CD4-positive, alpha-beta memory T cell (primary cell): ENCODE measurements at regions not wholly inside any gene's neighbourhood (a gene's known extent, or its start where the extent isn't known, plus 50 kb on each side); places are given as distances from the start of the nearest gene placed in this dataset.

Experiments
- CTCF ChIA-PET: fragments of 350-600 bp; sonication (Branson Sonifier 250); formaldehyde crosslinking; loops from one replicate; lab custom pipeline; 2021; ENCODE audit warnings: inconsistent platforms; ENCODE audit not compliant: partially characterized antibody; lab: Charles Lee
- POLR2A ChIA-PET: fragments of 350-600 bp; sonication (Branson Sonifier 250); formaldehyde crosslinking; loops from one replicate; lab custom pipeline; 2021; ENCODE audit not compliant: partially characterized antibody; lab: Charles Lee
- DNase-seq, 5 donors: peaks; one replicate each; pipeline versions ENCODE4 v3.0.0 to v3.0.0-alpha.2; 2020 to 2022; ENCODE audit warnings: mixed read lengths in 1 of 5
- H3K27ac ChIP-seq: one replicate; pipeline ENCODE4 v1.7.0; 2013; ENCODE audit warnings: low read depth, low read length
- H3K27me3 ChIP-seq: 2 replicates; pipeline ENCODE4 v1.7.0; 2013; ENCODE audit warnings: mild to moderate bottlenecking, low read length, moderate library complexity; ENCODE audit not compliant: insufficient read depth
- H3K36me3 ChIP-seq: 2 replicates; pipeline ENCODE4 v1.7.0; 2013; ENCODE audit warnings: mild to moderate bottlenecking, low read length, moderate library complexity; ENCODE audit not compliant: insufficient read depth
- H3K4me1 ChIP-seq: 2 replicates; pipeline ENCODE4 v1.7.0; 2013; ENCODE audit warnings: mild to moderate bottlenecking, low read length, moderate library complexity; ENCODE audit not compliant: insufficient read depth
- H3K4me3 ChIP-seq, 2 donors: one replicate each; pipeline ENCODE4 v1.7.0; 2013; ENCODE audit warnings: low read length in 2 of 2, mild to moderate bottlenecking in 1 of 2
- H3K9me3 ChIP-seq, 2 donors: one replicate each; pipeline ENCODE4 v1.7.0; 2013; ENCODE audit warnings: low read length in 2 of 2, control low read depth in 1 of 2; ENCODE audit not compliant: control insufficient read depth in 1 of 2
- H3K27ac Mint-ChIP-seq, 7 donors: one replicate each; pipeline ENCODE4 v1.8.0; 2020 to 2021; ENCODE audit warnings: mixed read lengths in 7 of 7, mild to moderate bottlenecking in 6 of 7, inconsistent platforms in 3 of 7, moderate library complexity in 3 of 7
- H3K27me3 Mint-ChIP-seq, 2 donors: one replicate each; pipeline ENCODE4 v1.8.0; 2020 to 2021; ENCODE audit warnings: mixed read lengths in 2 of 2
- H3K36me3 Mint-ChIP-seq, 2 donors: one replicate each; pipeline ENCODE4 v1.8.0; 2020 to 2021; ENCODE audit warnings: mixed read lengths in 2 of 2, inconsistent platforms in 1 of 2, mild to moderate bottlenecking in 1 of 2
- H3K4me1 Mint-ChIP-seq, 4 donors: one replicate each; pipeline ENCODE4 v1.8.0; 2020 to 2021; ENCODE audit warnings: mixed read lengths in 4 of 4, mild to moderate bottlenecking in 1 of 4
- H3K4me3 Mint-ChIP-seq, 8 donors: one replicate each; pipeline ENCODE4 v1.8.0; 2020 to 2021; ENCODE audit warnings: mixed read lengths in 8 of 8, mild to moderate bottlenecking in 7 of 8, moderate library complexity in 6 of 8, inconsistent platforms in 3 of 8
- H3K9me3 Mint-ChIP-seq, 8 donors: one replicate each; pipeline ENCODE4 v1.8.0; 2020 to 2021; ENCODE audit warnings: mixed read lengths in 8 of 8, mild to moderate bottlenecking in 5 of 8, inconsistent platforms in 3 of 8, moderate library complexity in 1 of 8
- intact Hi-C: fragments of 100-400 bp; cut with micrococcal nuclease; formaldehyde crosslinking; loops from one replicate; pipeline ENCODE4 v1.15.1; 2023

DNA sequence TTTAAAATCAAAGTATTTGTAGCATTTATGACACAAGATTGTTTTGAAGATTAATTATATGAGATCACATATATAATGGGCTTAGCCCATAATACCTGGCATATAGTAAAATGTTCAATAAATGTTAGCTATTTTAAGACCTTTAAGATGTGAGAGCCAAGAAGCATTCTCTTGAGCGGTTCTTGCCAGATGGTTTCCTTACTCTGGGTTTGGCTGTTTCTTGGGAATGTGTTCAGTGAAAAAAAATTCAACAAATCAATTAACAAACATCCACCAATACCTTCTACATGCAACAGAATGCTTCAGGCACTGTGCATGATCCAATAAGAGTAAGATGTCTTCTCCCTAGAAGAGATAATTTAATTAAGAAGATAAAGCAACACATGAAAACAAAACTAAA, 230.4 kb downstream of the CMPK2 start:
- ChIA-PET CTCF (no interaction called here), POLR2A (no interaction called here)
- Histone ChIP-seq H3K4me3 (no peak overlapping the region), H3K36me3 (no peaks in the 10 kb centered on the region), H3K27ac (no peak overlapping the region), H3K4me1 (no peaks in the 10 kb centered on the region), H3K27me3 (no peaks in the 10 kb centered on the region), H3K9me3 (no peaks in the 10 kb centered on the region)
- Mint-ChIP-seq H3K27ac (no peak overlapping the region), H3K9me3 (no peaks in the 10 kb centered on the region), H3K27me3 (peaks cover 2 to 9% of the 10 kb centered on the region in 2 donors), H3K36me3 (no peaks in the 10 kb centered on the region), H3K4me1 (no peaks in the 10 kb centered on the region), H3K4me3 (no peak overlapping the region)
- peak in 1 of 5 donors; percentile 6 for DNase-seq
- intact Hi-C loops = no loop called here

DNA sequence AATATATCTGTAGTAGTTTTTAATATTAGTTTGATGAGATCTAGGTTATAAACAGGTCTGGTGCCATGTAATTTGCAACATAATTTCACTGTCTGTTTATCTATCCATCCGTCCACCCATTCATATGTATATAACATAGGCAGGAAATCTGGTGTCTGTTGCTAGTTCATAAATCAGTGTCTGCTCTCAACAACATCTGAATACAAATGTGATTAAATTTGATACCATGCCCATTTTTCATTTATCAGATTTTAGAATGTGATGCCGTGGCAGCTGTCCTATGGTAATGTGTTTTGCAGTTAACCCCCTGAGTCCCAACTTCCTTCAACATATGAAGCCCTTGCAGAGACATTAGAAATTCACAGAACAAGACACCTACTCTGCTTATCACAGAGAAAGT, 228.4 kb downstream of the CMPK2 start:
- ChIA-PET POLR2A (no interaction called here), CTCF (no interaction called here)
- Mint-ChIP-seq H3K36me3 (no peaks in the 10 kb centered on the region), H3K4me3 (no peak overlapping the region), H3K4me1 (no peaks in the 10 kb centered on the region), H3K27me3 (peaks cover 3 to 11% of the 10 kb centered on the region in 2 donors), H3K27ac (no peak overlapping the region), H3K9me3 (no peaks in the 10 kb centered on the region)
- no peak for DNase-seq
- Histone ChIP-seq H3K36me3 (no peaks in the 10 kb centered on the region), H3K27ac (no peak overlapping the region), H3K4me1 (no peaks in the 10 kb centered on the region), H3K9me3 (no peaks in the 10 kb centered on the region), H3K27me3 (no peaks in the 10 kb centered on the region), H3K4me3 (no peak overlapping the region)
- intact Hi-C loops = no loop called here

DNA sequence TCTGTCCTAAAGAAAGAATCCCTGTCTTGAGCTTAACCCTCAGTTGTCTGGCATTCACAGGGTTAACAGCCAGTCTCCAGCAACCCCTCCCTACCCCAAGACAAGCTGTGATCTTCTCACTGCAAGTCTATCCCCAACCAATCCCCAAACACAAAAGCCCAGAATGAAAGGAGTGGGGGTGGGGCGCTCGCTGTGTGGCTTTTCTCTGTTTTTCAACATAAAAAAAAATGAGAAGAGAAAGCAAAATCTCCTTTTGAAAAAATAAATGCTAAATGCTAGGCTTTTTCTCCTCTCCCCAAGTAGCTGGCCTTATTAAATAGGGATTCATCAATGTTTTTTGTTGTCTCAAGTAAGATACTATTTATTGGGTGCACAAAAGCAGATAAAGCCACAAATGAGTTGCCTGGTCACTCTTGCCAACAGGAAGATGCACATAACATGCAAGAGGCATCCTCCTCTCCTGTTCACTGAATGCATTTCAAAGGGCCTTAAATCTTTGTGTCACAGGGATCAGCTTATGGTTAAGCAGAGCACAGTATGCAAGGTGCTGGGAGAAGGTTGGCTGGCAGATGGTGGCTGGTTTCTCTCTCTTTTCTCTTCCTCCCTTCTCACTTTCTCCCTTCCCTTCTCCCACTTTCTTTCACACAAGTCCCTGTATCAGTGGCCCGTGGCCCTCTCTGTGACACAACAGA, 225.6 kb downstream of the CMPK2 start:
- Histone ChIP-seq H3K27me3 (no peaks in the 10 kb centered on the region), H3K9me3 (no peaks in the 10 kb centered on the region), H3K4me3 (no peak overlapping the region), H3K27ac (no peak overlapping the region), H3K36me3 (no peaks in the 10 kb centered on the region), H3K4me1 (no peaks in the 10 kb centered on the region)
- Mint-ChIP-seq H3K9me3 (no peaks in the 10 kb centered on the region), H3K4me3 (peak overlapping the region in 1 of 8 donors; percentile 31), H3K27ac (no peak overlapping the region), H3K27me3 (peaks cover 3 to 11% of the 10 kb centered on the region in 2 donors), H3K4me1 (no peaks in the 10 kb centered on the region), H3K36me3 (no peaks in the 10 kb centered on the region)
- POLR2A ChIA-PET = no interaction called here
- intact Hi-C loops = no loop called here
- DNase-seq = no peak
- CTCF ChIA-PET = no interaction called here

DNA sequence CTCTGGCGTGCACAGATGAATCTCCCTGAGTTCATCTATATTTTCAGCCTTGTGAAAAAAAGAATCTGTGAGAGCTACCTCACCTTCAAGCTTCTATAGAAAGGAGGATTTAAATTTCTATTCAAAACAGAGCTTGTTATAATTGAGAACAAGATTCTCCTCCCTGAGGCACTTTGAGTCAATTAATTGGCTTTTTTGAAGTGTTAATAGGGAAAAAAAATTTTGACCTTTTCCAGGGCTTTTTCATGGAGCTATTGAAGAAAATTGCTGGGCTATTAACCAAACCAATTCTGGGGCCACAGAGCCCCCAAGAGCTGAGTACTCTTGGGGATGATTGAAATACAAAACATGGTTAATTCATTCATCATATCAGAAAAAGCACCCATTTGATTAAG, 225.1 kb downstream of the CMPK2 start:
- H3K9me3 ChIP-seq = no peaks in the 10 kb centered on the region
- no peaks in the 10 kb centered on the region for H3K36me3 ChIP-seq
- H3K27me3 Mint-ChIP-seq = peaks cover 3 to 9% of the 10 kb centered on the region in 2 donors
- no peak overlapping the region for H3K4me3 Mint-ChIP-seq
- intact Hi-C loops = no loop called here
- ChIA-PET POLR2A (no interaction called here), CTCF (no interaction called here)
- no peaks in the 10 kb centered on the region for H3K4me1 Mint-ChIP-seq
- H3K36me3 Mint-ChIP-seq = no peaks in the 10 kb centered on the region
- no peaks in the 10 kb centered on the region for H3K27me3 ChIP-seq
- no peaks in the 10 kb centered on the region for H3K9me3 Mint-ChIP-seq
- no peak for DNase-seq
- no peak overlapping the region for H3K4me3 ChIP-seq
- H3K4me1 ChIP-seq = no peaks in the 10 kb centered on the region
- H3K27ac ChIP-seq = no peak overlapping the region
- H3K27ac Mint-ChIP-seq = no peak overlapping the region

DNA sequence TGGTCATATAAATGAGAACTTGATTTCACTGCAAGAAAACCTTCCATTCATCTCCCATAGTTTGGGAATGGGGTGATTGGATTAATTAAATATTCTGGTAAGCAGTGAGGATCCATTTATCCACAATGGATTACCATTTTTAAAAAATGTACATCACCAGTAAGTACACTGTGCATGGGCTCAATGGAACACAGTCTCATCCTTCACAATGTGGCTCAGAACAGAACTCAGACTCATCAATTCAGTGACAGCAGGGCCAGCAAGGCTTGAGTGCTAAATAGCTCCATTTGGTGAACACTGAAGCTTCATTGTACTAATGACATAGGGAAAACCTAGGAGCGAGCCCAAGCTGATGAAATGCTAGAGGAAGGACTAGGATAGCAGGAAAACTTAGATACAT, 223.8 kb downstream of the CMPK2 start:
- POLR2A ChIA-PET = no interaction called here
- intact Hi-C loops = no loop called here
- no peaks in the 10 kb centered on the region for H3K36me3 Mint-ChIP-seq
- CTCF ChIA-PET = no interaction called here
- no peaks in the 10 kb centered on the region for H3K9me3 ChIP-seq
- H3K4me3 ChIP-seq = no peak overlapping the region
- no peak overlapping the region for H3K27ac ChIP-seq
- H3K27me3 Mint-ChIP-seq = peaks cover 3% of the 10 kb centered on the region in 2 donors
- H3K4me1 Mint-ChIP-seq = no peaks in the 10 kb centered on the region
- H3K27me3 ChIP-seq = no peaks in the 10 kb centered on the region
- no peak overlapping the region for H3K27ac Mint-ChIP-seq
- no peaks in the 10 kb centered on the region for H3K4me1 ChIP-seq
- no peak for DNase-seq
- no peaks in the 10 kb centered on the region for H3K9me3 Mint-ChIP-seq
- H3K36me3 ChIP-seq = no peaks in the 10 kb centered on the region
- no peak overlapping the region for H3K4me3 Mint-ChIP-seq

DNA sequence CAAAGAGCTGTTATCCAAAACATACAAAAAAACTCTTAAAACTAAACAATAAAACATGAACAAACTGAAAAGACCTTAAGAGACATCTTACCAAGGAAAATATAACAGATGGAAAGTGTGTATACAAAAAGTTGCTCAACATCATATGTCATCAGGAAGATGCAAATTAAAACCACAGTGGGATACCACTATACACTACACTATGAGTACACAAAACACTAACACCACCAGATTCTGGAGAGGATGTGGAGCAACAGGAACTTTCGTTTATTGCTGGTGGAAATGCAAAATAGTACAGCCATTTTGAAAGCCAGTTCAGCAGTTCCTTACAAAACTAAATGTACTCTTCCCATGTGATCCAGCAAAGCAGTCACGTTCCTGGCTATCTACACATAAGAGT, 221.4 kb downstream of the CMPK2 start:
- DNase-seq = no peak
- Histone ChIP-seq H3K9me3 (no peaks in the 10 kb centered on the region), H3K4me3 (no peak overlapping the region), H3K36me3 (no peaks in the 10 kb centered on the region), H3K4me1 (no peaks in the 10 kb centered on the region), H3K27me3 (no peaks in the 10 kb centered on the region), H3K27ac (no peak overlapping the region)
- ChIA-PET CTCF (no interaction called here), POLR2A (no interaction called here)
- no peaks in the 10 kb centered on the region for H3K36me3 Mint-ChIP-seq
- no peak overlapping the region for H3K27ac Mint-ChIP-seq
- no peak overlapping the region for H3K4me3 Mint-ChIP-seq
- H3K9me3 Mint-ChIP-seq = peaks cover 0 to 2% (median 0%) of the 10 kb centered on the region in 8 donors
- H3K4me1 Mint-ChIP-seq = no peaks in the 10 kb centered on the region
- peaks cover 2 to 3% of the 10 kb centered on the region in 2 donors for H3K27me3 Mint-ChIP-seq
- intact Hi-C loops = no loop called here

DNA sequence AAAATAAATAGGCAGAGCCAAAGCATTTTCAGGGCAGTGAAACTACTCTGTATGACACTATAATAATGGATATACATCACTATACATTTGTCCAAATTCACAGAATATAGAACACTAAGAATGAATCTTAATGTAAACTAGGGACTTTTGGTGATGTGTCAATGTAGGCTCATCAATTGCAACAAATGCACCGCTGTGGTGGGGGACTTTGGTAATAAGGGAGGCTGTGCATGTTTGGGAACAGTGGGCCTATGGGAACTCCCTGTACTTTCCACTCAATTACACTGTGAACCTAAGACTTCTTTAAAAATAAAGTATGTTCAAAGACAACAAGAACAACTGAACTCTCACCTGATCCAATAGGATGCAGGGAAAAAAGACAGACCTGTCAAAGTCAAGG, 220.7 kb downstream of the CMPK2 start:
- no peak overlapping the region for H3K4me3 ChIP-seq
- no peak overlapping the region for H3K27ac ChIP-seq
- DNase-seq = no peak
- intact Hi-C loops = no loop called here
- no peaks in the 10 kb centered on the region for H3K9me3 ChIP-seq
- Mint-ChIP-seq H3K27ac (no peak overlapping the region), H3K4me1 (no peaks in the 10 kb centered on the region), H3K4me3 (no peak overlapping the region), H3K36me3 (no peaks in the 10 kb centered on the region), H3K9me3 (peaks cover 0 to 2% (median 0%) of the 10 kb centered on the region in 8 donors), H3K27me3 (peaks cover 2 to 3% of the 10 kb centered on the region in 2 donors)
- POLR2A ChIA-PET = no interaction called here
- H3K36me3 ChIP-seq = no peaks in the 10 kb centered on the region
- H3K4me1 ChIP-seq = no peaks in the 10 kb centered on the region
- CTCF ChIA-PET = no interaction called here
- no peaks in the 10 kb centered on the region for H3K27me3 ChIP-seq

DNA sequence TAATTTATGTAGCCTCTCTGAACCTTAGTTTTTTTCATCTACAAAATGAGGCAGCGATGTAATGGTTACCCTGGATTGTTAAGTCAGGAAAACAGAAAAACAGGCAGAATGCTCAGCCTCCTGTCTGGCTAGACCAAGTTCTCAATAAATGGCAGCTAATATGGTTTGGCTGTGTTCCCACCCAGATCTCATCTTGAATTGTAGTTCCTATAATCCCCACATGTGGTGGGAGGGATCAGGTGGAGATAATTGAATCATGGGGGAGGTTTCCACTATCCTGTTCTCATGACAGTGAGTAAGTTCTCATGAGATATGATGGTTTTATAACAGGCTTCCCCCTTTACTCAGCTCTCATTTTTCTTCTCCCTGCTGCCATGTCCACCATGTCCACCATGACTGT, 220.0 kb downstream of the CMPK2 start:
- H3K27me3 ChIP-seq = no peaks in the 10 kb centered on the region
- no peaks in the 10 kb centered on the region for H3K36me3 ChIP-seq
- Mint-ChIP-seq H3K27me3 (peaks cover 0 to 3% of the 10 kb centered on the region in 2 donors), H3K4me3 (no peak overlapping the region), H3K4me1 (no peaks in the 10 kb centered on the region), H3K36me3 (no peaks in the 10 kb centered on the region), H3K27ac (no peak overlapping the region), H3K9me3 (peaks cover 0 to 2% (median 0%) of the 10 kb centered on the region in 8 donors)
- CTCF ChIA-PET = no interaction called here
- H3K27ac ChIP-seq = no peak overlapping the region
- POLR2A ChIA-PET = no interaction called here
- intact Hi-C loops = no loop called here
- no peaks in the 10 kb centered on the region for H3K9me3 ChIP-seq
- DNase-seq = no peak
- H3K4me1 ChIP-seq = no peaks in the 10 kb centered on the region
- H3K4me3 ChIP-seq = no peak overlapping the region
